ENCODE measurements at regions not wholly inside any gene's neighbourhood (a gene's known extent, or its start where the extent isn't known, plus 50 kb on each side); places are given as distances from the start of the nearest gene placed in this dataset.

GRCh38 chr11:123378096-123378495 is 52.0 kb upstream of the GRAMD1B start:
- DNase-seq (ENCODE audit: low read depth in 2 of 2) = no peak

DNA sequence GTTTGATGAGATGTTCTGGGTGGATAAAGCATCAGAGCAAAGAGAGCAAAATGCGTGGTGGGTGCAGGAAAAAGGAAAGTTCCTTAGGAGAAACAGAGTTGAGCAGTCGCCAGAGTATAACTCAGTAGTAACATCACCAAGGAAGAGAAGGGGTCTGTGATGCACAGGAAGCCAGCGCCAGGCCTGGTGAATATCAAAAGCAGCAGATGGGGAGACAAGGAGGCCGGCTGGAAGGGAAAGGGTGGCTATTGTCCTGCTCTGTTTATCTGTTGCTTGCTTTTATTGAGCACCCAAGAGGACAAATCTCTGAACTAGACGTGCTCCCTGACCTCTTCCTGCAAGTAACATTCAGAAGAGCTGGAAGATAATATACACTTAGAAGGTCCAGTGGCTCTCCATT is 52.7 kb upstream of the GRAMD1B start:
- DNase-seq (ENCODE audit: low read depth in 2 of 2) = no peak

DNA sequence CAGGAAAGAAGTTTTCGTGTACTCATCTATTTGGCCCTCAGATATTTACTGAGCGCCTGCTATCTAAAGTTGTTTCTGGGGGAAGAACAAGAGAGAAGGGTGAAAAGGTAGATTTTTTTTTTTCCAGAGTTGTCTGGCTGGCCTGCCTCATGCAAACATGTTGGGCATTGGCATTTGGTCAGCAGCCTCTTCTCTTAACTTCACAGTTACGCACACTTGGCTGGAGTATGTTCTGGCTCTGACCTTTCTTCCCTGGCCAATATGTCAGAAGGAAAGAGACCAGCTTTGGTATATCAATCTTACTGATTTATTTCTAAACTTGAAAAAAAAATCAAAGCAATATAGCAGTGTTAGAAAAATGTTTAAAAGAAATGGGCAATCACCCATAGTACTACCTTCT is 54.2 kb upstream of the GRAMD1B start:
- DNase-seq (ENCODE audit: low read depth in 2 of 2) = no peak

DNA sequence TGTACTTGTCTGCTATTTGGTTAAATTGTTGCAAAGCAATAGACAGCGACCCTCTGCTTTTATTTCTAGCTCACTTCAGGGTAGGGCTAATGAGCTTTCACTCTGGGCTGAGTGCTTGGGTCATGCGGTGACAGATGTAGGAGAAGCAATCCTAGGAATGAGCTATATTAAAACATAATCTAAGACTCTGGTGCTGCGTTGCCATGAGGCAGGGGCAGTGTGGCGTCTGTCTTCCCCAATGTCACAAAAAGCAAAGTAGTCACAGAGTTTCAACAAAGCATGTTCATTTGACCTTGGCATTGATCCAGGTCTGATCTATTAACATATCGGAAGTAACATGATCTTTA is 55.5 kb upstream of the GRAMD1B start:
- no peak for DNase-seq (ENCODE audit: low read depth in 2 of 2)

- no peak for DNase-seq (ENCODE audit: low read depth in 2 of 2)
Observed at GRCh38 chr11:123373754-123374621, 56.1 kb upstream of the GRAMD1B start.

- DNase-seq (ENCODE audit: low read depth in 2 of 2) = no peak
Observed at GRCh38 chr11:123371506-123372297, 58.4 kb upstream of the GRAMD1B start.

GRCh38 chr11:123366924-123367323 is 63.1 kb upstream of the GRAMD1B start:
- DNase-seq (ENCODE audit: low read depth in 2 of 2) = no peak

DNA sequence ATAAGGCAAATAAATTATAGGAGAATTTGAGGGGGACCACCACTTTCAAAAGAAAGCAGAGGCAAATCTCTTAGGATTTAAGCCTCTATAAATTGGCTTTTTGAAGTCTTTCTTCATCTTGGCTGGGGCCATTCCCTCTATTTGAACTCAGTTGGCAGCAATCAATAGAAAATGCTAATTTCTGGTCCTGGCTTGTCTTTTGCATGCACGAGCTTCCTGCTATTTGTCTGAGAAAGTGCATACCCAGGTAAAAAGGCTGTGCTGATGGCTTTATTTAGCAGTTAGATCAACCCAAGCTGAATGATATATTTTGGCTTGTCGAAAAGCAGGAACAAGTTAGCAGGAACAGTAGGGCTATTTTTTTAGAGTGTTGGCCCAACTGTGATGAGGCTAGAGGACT is 64.1 kb upstream of the GRAMD1B start:
- DNase-seq (ENCODE audit: low read depth in 2 of 2) = no peak

GRCh38 chr11:123364080-123364479 is 66.0 kb upstream of the GRAMD1B start:
- DNase-seq (ENCODE audit: low read depth in 2 of 2) = no peak

DNA sequence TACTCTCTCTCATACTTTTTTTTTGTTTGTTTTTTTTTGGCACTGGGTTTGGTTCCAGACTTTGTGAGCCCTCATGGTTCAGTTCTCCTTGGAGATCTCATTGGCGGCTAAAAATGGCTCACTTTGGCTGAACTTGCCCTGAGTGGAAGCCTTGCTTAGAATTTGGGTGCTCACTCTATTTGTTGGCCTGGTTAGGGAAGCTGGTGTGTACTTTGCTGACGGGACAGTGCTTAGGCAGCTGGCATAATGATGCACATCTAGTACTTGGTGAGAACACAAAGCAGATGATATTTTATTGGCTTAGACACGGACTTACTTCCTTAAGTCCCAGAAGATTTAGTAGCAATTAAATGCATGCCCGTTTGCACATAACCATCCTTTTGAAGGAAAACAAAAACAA is 66.5 kb upstream of the GRAMD1B start:
- DNase-seq (ENCODE audit: low read depth in 2 of 2) = no peak

GRCh38 chr11:123362941-123363340 is 67.1 kb upstream of the GRAMD1B start:
- no peak for DNase-seq (ENCODE audit: low read depth in 2 of 2)

DNA sequence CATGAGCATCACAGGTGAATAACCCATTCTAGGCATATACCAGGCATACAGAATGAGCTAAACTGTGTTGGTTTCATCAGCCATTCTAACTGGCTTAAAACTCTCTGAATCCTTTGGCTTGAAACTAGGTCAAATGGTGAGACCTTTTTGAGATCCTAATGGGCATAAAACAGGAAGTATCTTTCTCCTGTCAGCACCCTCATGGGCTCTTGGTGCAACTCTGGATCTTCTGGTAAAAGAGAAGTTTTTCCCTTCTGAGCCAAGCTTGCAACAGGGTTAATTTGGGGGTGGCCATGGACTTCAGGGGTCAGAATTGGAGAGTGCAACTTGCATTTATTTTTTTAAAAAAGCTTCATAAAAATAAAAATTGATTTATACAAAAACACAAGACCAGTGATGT is 67.9 kb upstream of the GRAMD1B start:
- no peak for DNase-seq (ENCODE audit: low read depth in 2 of 2)

GRCh38 chr11:123361110-123361509 is 69.0 kb upstream of the GRAMD1B start:
- no peak for DNase-seq (ENCODE audit: low read depth in 2 of 2)

DNA sequence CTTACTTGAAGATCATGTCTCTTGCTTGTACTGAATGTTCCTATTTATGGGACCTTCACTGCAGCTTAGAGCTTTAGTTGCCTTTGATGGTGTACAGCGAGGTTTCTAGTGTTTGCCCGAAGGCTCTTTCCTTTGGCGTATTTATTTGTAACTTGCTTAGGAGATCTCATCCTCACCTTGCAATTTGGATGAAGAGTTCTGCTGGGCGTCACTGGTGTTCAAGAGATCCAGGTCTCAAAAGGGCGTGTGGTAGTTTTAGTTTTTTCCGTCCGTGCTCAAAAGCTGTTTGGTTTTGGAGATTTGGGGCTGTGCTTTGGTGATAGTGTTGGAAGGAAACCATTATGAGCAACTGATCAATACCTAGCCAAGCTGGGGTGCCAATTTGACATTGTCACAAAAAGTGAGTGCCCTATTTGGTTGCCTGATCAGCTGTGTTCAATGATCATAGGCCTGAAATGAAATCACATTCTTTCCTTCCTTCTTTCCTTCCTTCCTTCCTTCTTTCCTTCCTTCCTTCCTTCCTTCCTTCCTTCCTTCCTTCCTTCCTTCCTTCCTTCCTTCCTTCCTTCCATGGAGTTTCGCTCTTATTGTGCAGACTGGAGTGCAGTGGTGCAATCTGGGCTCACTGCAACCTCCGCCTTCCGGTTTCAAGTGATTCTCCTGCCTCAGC is 69.7 kb upstream of the GRAMD1B start:
- no peak for DNase-seq (ENCODE audit: low read depth in 2 of 2)

- peak; percentile 9 to 12 for DNase-seq (ENCODE audit: low read depth in 2 of 2)
Observed at GRCh38 chr11:123357990-123358827, 71.9 kb upstream of the GRAMD1B start.

GRCh38 chr11:123357353-123357989 is 72.6 kb upstream of the GRAMD1B start:
- DNase-seq (ENCODE audit: low read depth in 2 of 2) = no peak

DNA sequence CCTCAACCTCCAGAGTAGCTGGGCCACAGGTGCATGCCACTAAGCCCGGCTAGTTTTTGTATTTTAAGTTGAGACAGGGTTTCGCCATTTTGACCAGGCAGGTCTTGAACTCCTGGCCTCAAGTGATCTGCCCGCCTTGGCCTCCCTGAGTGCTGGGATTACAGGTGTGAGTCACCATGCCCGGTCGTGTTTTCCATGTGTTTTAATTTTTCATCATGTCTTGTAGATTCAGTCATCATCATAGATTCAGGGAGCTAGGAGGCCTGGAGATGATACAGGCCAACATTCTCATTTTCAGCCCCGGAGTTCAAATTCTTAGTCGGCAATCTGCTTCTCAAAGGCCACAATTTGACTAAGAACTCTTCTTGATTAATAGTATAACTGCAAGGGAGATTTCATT is 73.5 kb upstream of the GRAMD1B start:
- no peak for DNase-seq (ENCODE audit: low read depth in 2 of 2)

- no peak for DNase-seq (ENCODE audit: low read depth in 2 of 2)
Observed at GRCh38 chr11:123354371-123354975, 75.6 kb upstream of the GRAMD1B start.

DNA sequence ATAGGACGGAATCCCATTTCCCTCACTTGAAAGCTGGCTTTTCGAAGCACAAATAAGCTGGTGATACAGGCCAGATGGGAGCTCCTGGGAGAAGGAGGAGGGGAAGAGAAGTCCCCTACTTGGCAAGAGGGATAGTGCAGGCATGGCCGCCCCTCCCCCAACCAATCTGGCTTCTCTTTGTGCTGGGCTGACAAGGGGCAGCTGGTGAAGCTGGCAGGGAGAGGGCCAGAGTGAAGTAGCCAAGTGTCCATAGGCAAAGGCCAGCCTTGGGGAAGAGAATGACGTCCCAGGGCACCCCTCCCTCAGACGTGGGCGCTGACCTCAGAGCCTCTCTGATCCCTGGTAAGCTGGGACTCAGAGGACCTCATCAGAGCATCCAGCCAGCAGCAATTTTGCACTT is 78.7 kb upstream of the GRAMD1B start:
- no peak for DNase-seq (ENCODE audit: low read depth in 2 of 2)

- no peak for DNase-seq (ENCODE audit: low read depth in 2 of 2)
Observed at GRCh38 chr11:123349382-123349781, 80.7 kb upstream of the GRAMD1B start.

Measured in fibroblast of skin of left quadriceps (primary cell).